HepG2 (cell line): ENCODE measurements at regions not wholly inside any gene's neighbourhood (a gene's known extent, or its start where the extent isn't known, plus 50 kb on each side); places are given as distances from the start of the nearest gene placed in this dataset.

ENCODE experiments used
- ATAC-seq: fragments of 200-7000 bp; cut with Tn5 transposase; 3 replicates; pipeline ENCODE4 v1.9.1; 2020; ENCODE audit warnings: mild to moderate bottlenecking, moderate library complexity
- BruUV-seq: library from RNA; stranded (reverse); fragments of 400-500 nt; replicated peaks from 2 replicates; lab custom pipeline; 2021; lab: Mats Ljungman, UMichigan
- CTCF ChIA-PET: fragments of 300-600 bp; formaldehyde crosslinking; extraction: SDS; loops from one replicate; lab custom pipeline; 2021; ENCODE audit warnings: low total read pairs, inconsistent platforms, low intra/inter-chr PET ratio; lab: Yijun Ruan, JAX
- POLR2A ChIA-PET: fragments of 350-600 bp; sonication (Branson Sonifier 250); formaldehyde crosslinking; loops from one replicate; lab custom pipeline; 2020; ENCODE audit warnings: antibody characterized with exemption, inconsistent platforms; lab: Yijun Ruan, JAX
- DNase-seq: peaks from one replicate; pipeline ENCODE4 v3.0.0-alpha.2; 2015; ENCODE audit warnings: low spot score
- FAIRE-seq: peaks from 3 replicates; lab custom pipeline; 2011; peaks lifted over from hg19 to GRCh38; lab: Jason Lieb, UNC
- H2AFZ ChIP-seq: one replicate; pipeline ENCODE4 v1.6.1; 2011; ENCODE audit warnings: low read length, inconsistent platforms
- H3K27ac ChIP-seq: fragments of 300-600 bp; 3 replicates; pipeline ENCODE4 v1.8.0; 2011; ENCODE audit warnings: mixed run types, mild to moderate bottlenecking, mixed read lengths, low read length, inconsistent platforms; ENCODE audit not compliant: insufficient read depth; ENCODE audit errors: extremely low read length
- H3K27me3 ChIP-seq, 2 experiments: fragments of 200-600 bp in 1 of 2; 2 replicates in 1 of 2; 3 replicates in 1 of 2; pipeline versions ENCODE4 v1.6.0 to v1.8.0; 2011; ENCODE audit warnings: low read length in 2 of 2, mild to moderate bottlenecking in 2 of 2, moderate library complexity in 2 of 2, inconsistent platforms in 1 of 2; ENCODE audit not compliant: insufficient read depth in 2 of 2, control insufficient read depth in 1 of 2
- H3K36me3 ChIP-seq, 2 experiments: fragments of 200-600 bp in 1 of 2; replicated peaks in 1 of 2; 2 replicates in 1 of 2; 3 replicates in 1 of 2; pipeline versions ENCODE4 v1.5.1 to v1.8.0; 2011; ENCODE audit warnings: low read length in 2 of 2, inconsistent platforms in 1 of 2; ENCODE audit not compliant: insufficient read depth in 2 of 2, control insufficient read depth in 1 of 2
- H3K4me1 ChIP-seq: 2 replicates; pipeline ENCODE4 v1.5.1; 2012; ENCODE audit warnings: low read length, inconsistent platforms; ENCODE audit not compliant: insufficient read depth
- H3K4me2 ChIP-seq: 2 replicates; pipeline ENCODE4 v1.6.0; 2011; ENCODE audit warnings: low read depth, low read length, inconsistent platforms
- H3K4me3 ChIP-seq, 3 experiments: fragments of 200-600 bp in 1 of 3; sonication (generic), shearing (Covaris generic) in 1 of 3; replicated peaks in 1 of 3; 2 replicates each; pipeline ENCODE4 v1.5.1; 2011 to 2016; ENCODE audit warnings: low read length in 3 of 3, inconsistent platforms in 2 of 3, low read depth in 2 of 3, mild to moderate bottlenecking in 2 of 3, control low read depth in 1 of 3, mixed read lengths in 1 of 3; ENCODE audit not compliant: insufficient read depth in 1 of 3
- H3K79me2 ChIP-seq: one replicate; pipeline ENCODE4 v1.6.1; 2011; ENCODE audit warnings: low read length, inconsistent platforms; ENCODE audit not compliant: insufficient read depth
- H3K9ac ChIP-seq: 2 replicates; pipeline ENCODE4 v1.6.0; 2011; ENCODE audit warnings: mild to moderate bottlenecking, low read depth, low read length, inconsistent platforms; ENCODE audit not compliant: insufficient read depth
- H3K9me3 ChIP-seq: 2 replicates; pipeline ENCODE4 v1.5.1; 2012; ENCODE audit warnings: mild to moderate bottlenecking, low read length
- H4K20me1 ChIP-seq: 2 replicates; pipeline ENCODE4 v1.6.0; 2011; ENCODE audit warnings: inconsistent platforms, mild to moderate bottlenecking, low read length, moderate library complexity; ENCODE audit not compliant: insufficient read depth
- CCDC6 ChIP-seq: sonication (generic); formaldehyde crosslinking; IDR thresholded peaks from 2 replicates; pipeline ENCODE4 v1.8.1; 2022; ENCODE audit warnings: mild to moderate bottlenecking, missing genetic modification reagents, moderate library complexity
- FLYWCH1 ChIP-seq: sonication (generic); formaldehyde crosslinking; IDR thresholded peaks from 2 replicates; pipeline ENCODE4 v1.8.1; 2023; ENCODE audit warnings: mild to moderate bottlenecking, missing genetic modification reagents
- KMT2B ChIP-seq: IDR thresholded peaks from 2 replicates; pipeline ENCODE4 v1.6.1; 2016; ENCODE audit warnings: missing genetic modification reagents, missing compliant biosample characterization
- NFAT5 ChIP-seq: sonication (generic); formaldehyde crosslinking; IDR thresholded peaks from 2 replicates; pipeline ENCODE4 v1.4.0; 2020; ENCODE audit warnings: missing genetic modification reagents
- SCMH1 ChIP-seq: sonication (generic); formaldehyde crosslinking; IDR thresholded peaks from 2 replicates; pipeline ENCODE4 v1.9.0; 2021; ENCODE audit warnings: missing genetic modification reagents, mild to moderate bottlenecking, borderline replicate concordance
- SP1 ChIP-seq, 2 experiments: fragments of 450-650 bp in 1 of 2; sonication (generic) in 1 of 2; formaldehyde crosslinking in 1 of 2; IDR thresholded peaks; 2 replicates each; pipeline versions ENCODE4 v1.4.0 to v1.6.1; 2016 to 2020; ENCODE audit warnings: missing genetic modification reagents in 1 of 2
- TAF15 ChIP-seq: fragments of 200-400 bp; formaldehyde crosslinking; IDR thresholded peaks from one replicate; pipeline ENCODE4 v1.6.1; 2018; ENCODE audit warnings: mild to moderate bottlenecking, low read depth, low read length; ENCODE audit not compliant: poor library complexity, severe bottlenecking
- ZNF276 ChIP-seq: sonication (generic); formaldehyde crosslinking; IDR thresholded peaks from 2 replicates; pipeline ENCODE4 v1.4.0; 2020; ENCODE audit warnings: mild to moderate bottlenecking, low read depth, missing genetic modification reagents
- ZNF446 ChIP-seq: sonication (generic); formaldehyde crosslinking; IDR thresholded peaks from 2 replicates; pipeline ENCODE4 v1.5.0; 2020; ENCODE audit warnings: mild to moderate bottlenecking, missing genetic modification reagents
- ZNF672 ChIP-seq: sonication (generic); formaldehyde crosslinking; IDR thresholded peaks from 2 replicates; pipeline ENCODE4 v1.8.1; 2022; ENCODE audit warnings: missing genetic modification reagents
- ZNF720 ChIP-seq: sonication (generic); formaldehyde crosslinking; IDR thresholded peaks from 2 replicates; pipeline ENCODE4 v1.4.0; 2020; ENCODE audit warnings: missing genetic modification reagents
- WGBS: methylation state at CpG from one replicate; pipeline ENCODE4 v1.1.6; 2017; ENCODE audit warnings: low lambda C conversion rate; 5-methylcytosine and 5-hydroxymethylcytosine counted together
- in situ Hi-C: cut with HindIII; loops from 2 replicates; pipeline ENCODE4 v1.10.0; 2017; ENCODE audit warnings: low pct_unique_long_range_greater_than_20kb; ENCODE audit not compliant: extremely low pct_ligation_motif_present
- intact Hi-C: fragments of 100-400 bp; cut with micrococcal nuclease; formaldehyde crosslinking; loops from one replicate; pipeline ENCODE4 v1.10.0; 2022; ENCODE audit not compliant: unreplicated experiment

- no peak for FAIRE-seq
- CTCF ChIA-PET, result no interaction called here
These were observed 154.3 kb upstream of the E2F8 start for GRCh38 chr11:19395050-19395449.

More at GRCh38 chr11:19395050-19395449, 154.3 kb upstream of the E2F8 start:
- H3K9ac ChIP-seq, result no peak overlapping the region
- BruUV-seq, result no TSS peak
- no peaks in the 10 kb centered on the region for H3K36me3 ChIP-seq
- H3K27me3 ChIP-seq, result peaks cover 0 to 3% of the 10 kb centered on the region in 2 experiments; a peak in 4 of 5 replicates
- H3K79me2 ChIP-seq, result no peaks in the 10 kb centered on the region
- TF ChIP-seq CCDC6 (CRISPR knock-in tag) (no peak), ZNF276 (no peak), SP1 (IDR thresholded peaks at IDR 0.05) (no peak), SP1 (CRISPR knock-in tag; IDR thresholded peaks at IDR 0.05) (no peak), NFAT5 (no peak), ZNF446 (CRISPR knock-in tag) (no peak), ZNF720 (CRISPR knock-in tag) (no peak), SCMH1 (CRISPR knock-in tag) (no peak), KMT2B (CRISPR knock-in tag) (no peak), ZNF672 (CRISPR knock-in tag) (no peak), TAF15 (no peak), FLYWCH1 (CRISPR knock-in tag) (no peak)
- POLR2A ChIA-PET, result no interaction called here
- no peak for DNase-seq
- H3K9me3 ChIP-seq, result no peaks in the 10 kb centered on the region
- no peak overlapping the region for H3K4me3 ChIP-seq
- H4K20me1 ChIP-seq, result no peaks in the 10 kb centered on the region
- H3K27ac ChIP-seq, result no peak overlapping the region
- no peak for ATAC-seq
- no peak overlapping the region for H2AFZ ChIP-seq
- 100% methylated on average over 1 of the region's 3 CpGs for WGBS
- no peak overlapping the region for H3K4me2 ChIP-seq
- peaks cover 2% of the 10 kb centered on the region; the same call in 1 of the 2 replicates for H3K4me1 ChIP-seq
- in situ Hi-C loops, result no loop called here
- intact Hi-C loops, result no loop called here
